PC-3 (cell line): ENCODE measurements at regions not wholly inside any gene's neighbourhood (a gene's known extent, or its start where the extent isn't known, plus 50 kb on each side); places are given as distances from the start of the nearest gene placed in this dataset.

Source experiments
- CTCF ChIP-seq: fragments of 300-600 bp; sonication (generic); conservative IDR thresholded peaks from 2 replicates; pipeline ENCODE4 v1.5.1; 2017; ENCODE audit warnings: antibody characterized with exemption, low read depth, mild to moderate bottlenecking, low read length
- EZH2 ChIP-seq: fragments of 300-600 bp; sonication (generic); IDR thresholded peaks from one replicate; pipeline ENCODE4 v1.6.1; 2017; ENCODE audit warnings: antibody characterized with exemption, mild to moderate bottlenecking, low read length; ENCODE audit not compliant: unreplicated experiment

GRCh38 chr14:83085725-83086124, 1552.1 kb upstream of the SEL1L start:
- TF ChIP-seq CTCF (no peak), EZH2 (no peak)
